HG02642 (cell line): ENCODE measurements at regions not wholly inside any gene's neighbourhood (a gene's known extent, or its start where the extent isn't known, plus 50 kb on each side); places are given as distances from the start of the nearest gene placed in this dataset.

Experiments
- ATAC-seq: cut with Tn5 transposase; IDR thresholded peaks from one replicate; pipeline ENCODE4 v1.9.1; 2021; ENCODE audit warnings: mild to moderate bottlenecking; ENCODE audit not compliant: unreplicated experiment, poor library complexity

DNA sequence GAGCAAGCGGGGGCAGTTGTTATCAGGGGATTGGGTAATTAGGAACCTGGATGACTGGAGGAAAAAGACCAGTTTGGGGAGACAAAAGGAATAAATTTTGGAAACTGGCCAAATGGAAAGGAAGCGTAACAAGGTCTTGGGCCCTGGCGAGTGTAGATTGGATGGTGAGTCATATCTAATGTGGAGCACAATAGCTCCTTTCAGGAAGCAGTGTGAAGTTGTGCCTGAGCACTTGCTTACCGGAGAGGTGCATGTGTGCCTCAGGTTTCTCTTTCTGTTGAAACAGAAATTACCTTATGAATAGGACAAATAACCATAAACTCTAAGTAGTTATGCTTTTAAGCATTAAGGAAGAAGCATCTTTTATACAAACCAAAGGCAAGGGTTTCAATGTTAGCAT is 176.4 kb downstream of the KIF4B start:
- no peak for ATAC-seq

DNA sequence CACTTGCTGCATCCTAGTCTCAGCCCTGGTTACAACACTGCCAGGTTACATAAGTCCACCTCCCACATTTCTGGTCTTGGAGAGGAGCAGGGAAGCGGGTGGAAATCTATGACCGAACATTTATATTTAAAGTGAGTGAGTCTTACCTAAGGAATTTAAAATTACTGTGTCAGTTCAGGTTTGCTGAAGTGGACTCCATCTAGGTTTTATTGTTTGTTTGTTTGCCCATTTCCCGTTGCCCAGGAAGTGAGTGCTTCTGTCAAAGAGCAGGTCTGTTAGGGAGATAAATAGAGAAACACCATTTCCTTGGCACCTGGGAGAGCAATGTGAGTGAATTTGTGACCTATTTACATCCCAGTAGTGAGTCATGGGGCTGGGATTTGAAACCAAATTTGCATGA is 179.5 kb downstream of the KIF4B start:
- ATAC-seq: no peak

DNA sequence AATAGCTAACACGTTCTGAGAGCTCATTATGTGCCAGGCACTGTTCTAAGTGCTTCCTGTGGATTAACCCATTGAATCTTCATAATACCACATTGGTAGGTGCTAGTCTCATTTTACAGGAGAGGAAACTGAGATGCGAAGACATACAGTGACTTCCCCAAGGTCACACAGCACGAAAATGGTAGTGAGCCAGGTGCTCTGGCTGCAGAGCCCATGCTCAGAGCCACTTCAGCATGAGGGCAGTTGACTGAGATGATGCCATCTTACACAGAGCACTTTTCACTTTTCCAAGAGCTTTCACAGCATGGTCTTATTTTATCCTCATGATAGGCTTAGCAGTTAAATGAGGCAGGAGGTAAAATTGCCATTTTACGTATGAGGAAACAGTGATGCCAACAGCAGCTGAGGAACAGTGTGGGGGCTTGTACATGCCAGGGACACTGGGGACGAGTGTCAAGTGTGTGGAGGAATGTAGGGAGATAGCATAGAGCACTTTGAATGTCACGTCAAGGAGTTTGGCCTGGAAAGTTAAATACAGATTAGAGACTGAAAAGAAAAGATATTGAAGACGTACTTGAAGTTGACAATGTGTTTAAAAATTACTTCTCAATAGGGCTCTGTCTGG is 180.0 kb downstream of the KIF4B start:
- ATAC-seq: no peak

DNA sequence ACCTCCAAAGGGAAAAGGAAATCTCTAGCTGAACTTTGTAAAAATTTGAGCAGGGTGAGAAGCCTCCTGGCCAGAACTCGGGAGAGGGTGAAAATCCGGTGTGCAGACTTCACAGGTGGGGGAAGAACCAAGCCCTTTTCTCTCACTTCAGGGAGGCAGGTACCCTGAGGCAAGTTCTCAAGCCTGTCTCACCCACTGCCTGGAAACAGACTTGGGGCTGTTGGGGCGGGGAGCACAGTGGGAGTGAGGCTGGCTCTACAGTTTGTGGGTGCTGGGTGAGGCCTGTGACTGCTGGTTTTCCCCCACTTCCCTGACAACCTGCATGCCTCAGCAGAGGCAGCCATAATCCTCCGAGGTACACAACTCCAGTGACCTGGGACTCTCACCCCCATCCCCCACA is 187.1 kb downstream of the KIF4B start:
- no peak for ATAC-seq

DNA sequence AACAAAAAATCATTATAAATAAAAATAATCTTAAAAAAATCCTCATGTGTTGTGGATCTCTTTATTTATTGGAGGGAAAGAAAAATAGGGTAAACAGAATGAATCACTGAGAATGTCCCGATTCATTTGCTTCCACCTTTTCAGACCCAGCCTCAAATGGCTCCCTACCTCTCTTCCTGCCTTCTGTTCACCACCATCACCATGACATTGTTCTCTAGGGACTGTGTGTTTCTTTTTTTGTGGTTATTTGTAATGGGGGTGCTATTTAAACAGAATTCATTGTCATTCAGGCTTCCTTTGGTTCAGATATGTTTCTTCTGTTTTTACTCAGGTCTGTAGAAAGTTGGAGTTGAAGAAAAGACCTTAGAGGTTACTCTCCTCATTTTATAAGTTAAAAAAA is 198.2 kb downstream of the KIF4B start:
- no peak for ATAC-seq

DNA sequence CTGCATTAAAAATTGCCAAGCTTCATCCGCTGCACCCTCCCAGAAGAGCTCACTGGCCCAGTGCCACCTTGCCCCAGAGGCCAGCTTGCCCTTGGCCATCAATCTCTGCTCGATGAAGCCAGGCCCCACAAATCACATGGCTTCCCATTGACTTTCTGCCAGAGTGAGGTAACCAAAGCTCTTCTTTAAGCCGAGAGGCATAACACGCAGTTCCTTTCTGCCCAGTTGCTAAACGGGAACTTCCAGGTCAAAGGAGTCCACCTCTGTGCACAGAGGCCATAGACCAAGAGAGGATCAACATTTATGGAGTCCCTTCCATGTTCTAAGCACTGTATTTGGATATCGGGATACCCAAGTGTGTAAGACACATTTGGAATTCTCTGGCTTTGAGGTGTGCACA is 208.8 kb downstream of the KIF4B start:
- ATAC-seq: no peak

DNA sequence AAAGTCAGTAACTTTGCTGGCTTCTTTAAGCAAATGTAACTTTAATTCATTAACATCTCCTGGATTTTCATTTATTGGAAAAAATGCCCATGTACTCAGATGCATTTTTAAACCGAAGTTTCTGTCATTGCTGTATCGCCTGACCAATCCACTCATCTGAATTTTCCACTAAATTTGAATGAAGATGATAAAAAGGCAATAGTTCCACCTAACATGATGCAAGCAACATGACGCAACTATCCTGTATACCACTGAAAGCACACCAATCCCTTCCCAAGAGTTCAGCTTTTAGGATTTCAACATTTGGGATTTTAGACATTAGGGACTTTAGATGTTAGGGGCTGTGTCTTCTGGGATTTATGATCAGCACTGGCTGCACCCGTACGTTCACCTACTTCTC is 215.6 kb downstream of the KIF4B start:
- ATAC-seq: no peak

DNA sequence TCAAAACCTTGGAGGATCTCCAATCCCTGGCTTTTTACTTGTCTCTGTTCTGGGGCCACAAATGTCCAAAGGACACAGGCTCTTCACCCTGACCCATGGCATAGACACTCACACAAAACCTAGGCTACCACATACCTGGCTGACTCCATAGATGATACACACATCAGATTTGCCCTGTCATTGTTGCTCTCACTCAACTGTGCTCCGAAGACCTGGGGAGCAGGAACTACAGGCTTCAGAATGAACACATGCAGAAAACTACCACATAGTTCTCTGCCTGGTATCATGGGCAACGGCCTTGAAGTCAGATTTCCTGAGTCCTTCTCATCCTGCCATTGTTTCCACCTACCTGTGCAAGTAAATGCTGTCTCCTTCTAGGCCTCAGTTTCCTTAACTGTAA is 226.2 kb downstream of the KIF4B start:
- ATAC-seq: no peak

DNA sequence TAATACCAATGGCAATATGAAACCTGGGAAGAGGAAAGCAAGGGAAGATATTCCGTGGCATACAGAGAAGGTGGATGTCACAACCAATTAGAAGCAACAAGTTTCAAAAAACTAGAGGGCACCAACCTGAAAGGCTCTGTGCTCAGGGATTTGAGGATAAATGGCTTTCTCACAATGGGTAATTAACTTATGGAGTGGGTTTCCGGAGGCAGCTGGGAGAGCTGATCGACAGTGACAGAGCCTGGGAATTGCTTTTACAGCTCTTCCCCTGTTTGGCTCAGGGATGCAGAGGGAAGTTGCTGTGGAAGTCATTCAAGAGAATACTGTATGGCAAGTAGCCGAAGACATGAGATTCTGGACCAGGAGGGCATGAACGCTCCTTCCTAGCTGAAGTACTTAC is 237.0 kb downstream of the KIF4B start:
- no peak for ATAC-seq

DNA sequence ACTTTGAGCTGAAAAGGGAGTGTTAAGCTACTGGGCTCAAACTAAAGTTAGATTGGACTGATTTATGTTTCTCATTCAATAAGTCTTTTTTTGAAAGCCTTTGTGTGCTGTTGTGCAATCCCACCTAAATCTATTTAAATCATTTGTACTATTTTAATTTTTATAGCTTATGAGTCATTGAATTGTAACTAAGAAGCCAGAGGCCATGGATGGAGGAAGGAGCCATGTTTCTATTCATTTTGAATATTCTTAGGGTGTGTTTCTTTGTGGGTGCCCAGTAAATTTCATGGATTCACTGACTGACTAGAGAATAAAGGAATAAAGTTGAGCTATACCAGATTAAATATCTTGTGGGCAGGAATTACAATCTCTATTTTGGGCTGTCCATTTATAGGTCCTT is 238.5 kb downstream of the KIF4B start:
- ATAC-seq: no peak

DNA sequence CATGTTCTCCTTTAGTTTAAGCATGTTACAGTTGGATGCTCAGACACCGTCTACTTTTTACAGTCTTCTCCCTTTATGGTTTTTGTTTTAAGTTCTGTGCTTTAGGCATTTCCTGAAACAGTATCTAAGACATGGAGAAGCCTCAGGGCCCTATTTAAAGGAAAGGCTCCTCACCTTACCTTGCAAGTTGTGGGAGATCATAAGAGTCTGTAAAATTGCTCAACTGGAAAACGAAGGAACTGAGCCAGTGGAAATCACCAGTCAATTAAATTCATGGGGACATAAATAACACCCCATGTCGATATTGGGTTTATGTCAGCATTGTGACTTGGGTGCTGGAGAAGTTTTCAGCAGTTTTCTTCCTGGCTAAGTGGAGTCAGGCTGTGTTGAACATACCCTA is 239.2 kb downstream of the KIF4B start:
- ATAC-seq: no peak

DNA sequence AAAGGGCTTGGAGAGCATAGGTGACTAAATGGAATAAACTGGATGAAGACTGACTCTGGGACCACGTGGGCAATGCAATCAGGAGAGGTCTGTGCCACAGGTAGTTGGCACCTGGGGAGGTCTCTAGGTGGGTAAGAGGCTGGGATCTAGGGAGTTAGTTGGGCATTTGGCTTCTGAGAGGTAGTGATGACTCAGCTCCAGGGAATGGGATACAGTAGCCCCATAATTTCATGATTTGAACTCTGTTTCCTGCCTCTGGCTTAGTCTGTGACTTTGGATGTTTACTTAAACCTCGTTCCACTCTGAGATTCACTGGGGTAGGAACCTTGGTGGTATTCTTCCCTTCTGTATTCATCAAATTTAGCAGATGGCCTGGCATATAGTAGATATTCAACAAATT is 240.8 kb downstream of the KIF4B start:
- ATAC-seq: no peak

DNA sequence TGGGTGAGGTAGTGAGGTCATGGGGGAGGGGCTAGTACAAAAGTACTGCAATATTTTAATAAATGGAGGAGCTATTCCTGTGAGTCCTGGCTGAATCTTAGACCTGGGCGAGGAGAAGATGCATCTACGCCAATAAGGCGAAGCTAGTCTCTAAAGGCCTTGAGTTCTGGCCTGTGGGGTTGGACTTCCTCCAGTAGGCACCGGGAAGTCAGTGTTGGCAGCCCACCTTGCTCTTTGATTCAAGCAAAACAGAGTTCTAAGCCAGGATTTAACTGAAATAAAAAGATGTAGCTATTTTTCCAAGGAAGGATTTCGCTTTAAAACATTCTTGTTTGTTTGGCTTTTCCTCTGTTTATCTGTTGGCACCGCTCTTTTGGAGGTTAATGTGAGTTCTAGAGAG is 244.6 kb downstream of the KIF4B start:
- ATAC-seq: no peak

DNA sequence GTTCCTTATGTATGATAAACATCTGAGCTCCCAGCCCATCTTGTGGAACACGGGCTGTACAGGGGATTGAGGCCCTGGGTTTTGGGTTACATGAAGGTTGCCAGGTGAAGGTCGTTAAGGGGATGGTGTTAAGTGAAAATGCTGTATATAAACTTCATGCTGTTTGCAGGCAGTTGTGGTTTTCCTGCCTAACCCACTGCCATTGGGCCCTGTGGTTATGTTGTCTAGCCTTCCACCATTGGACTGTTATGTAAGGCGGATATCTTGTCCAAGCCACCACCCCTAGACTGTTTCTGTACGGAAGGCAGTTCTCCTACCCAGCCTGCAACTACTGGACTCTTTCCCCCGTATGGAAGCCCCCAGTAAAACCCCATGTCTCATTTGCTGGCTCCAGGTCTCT is 246.1 kb downstream of the KIF4B start:
- ATAC-seq: no peak

DNA sequence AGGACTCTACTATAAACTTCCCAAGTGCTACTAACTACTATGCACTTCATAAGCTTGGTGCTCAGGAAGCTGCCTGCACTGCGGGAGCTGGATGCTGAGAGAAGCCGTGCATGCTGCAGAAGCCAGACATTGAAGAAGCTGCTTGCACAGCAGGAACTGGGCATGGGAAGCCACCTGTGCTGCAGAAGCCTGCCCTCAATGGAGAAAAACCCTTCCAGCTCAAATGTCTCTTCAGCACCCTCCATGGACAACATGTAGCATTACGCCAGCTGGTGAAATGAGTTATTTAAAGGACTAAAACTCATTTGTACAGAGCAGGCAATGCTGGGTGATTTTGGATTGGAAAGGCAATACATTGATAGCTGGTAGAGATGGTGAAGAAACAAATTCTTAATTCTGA is 247.2 kb downstream of the KIF4B start:
- ATAC-seq: no peak

DNA sequence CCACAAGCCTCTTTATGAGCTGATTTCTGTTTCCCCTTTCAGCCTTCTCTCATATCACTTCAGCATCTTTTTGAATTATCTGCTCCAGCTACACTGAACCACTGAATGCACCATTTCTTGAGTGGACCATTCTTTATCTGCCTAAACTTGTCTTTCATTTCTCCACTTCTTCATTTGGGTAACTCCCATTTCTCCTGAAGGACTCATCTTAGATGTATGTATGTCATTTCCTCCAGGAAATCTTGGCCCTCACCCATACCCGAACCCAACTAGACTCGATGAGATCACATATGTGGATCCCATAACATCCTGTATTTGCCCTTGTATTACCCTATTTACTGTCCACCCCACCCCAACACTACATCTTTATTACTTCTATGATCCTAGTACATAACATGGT is 249.8 kb downstream of the KIF4B start:
- ATAC-seq: no peak

DNA sequence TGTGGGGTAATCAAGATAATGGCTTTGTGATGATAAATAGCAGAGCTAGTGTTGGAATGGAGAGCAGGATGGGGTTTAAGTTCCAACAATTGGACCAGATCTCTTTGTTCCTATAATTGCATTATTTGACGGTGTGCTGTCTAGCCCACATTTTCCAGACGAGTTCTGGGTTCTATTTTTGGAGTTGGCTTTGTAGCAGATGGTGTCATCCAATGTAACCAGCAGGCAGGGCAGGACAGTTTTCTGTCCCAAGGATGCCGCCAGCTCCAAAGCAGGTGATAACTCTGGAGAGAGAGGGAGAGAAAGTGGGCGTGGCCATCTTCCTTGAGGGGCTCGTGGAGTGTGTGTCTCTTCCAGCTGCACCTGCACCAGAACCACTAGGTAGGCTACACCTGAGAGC is 251.3 kb downstream of the KIF4B start:
- ATAC-seq: no peak

DNA sequence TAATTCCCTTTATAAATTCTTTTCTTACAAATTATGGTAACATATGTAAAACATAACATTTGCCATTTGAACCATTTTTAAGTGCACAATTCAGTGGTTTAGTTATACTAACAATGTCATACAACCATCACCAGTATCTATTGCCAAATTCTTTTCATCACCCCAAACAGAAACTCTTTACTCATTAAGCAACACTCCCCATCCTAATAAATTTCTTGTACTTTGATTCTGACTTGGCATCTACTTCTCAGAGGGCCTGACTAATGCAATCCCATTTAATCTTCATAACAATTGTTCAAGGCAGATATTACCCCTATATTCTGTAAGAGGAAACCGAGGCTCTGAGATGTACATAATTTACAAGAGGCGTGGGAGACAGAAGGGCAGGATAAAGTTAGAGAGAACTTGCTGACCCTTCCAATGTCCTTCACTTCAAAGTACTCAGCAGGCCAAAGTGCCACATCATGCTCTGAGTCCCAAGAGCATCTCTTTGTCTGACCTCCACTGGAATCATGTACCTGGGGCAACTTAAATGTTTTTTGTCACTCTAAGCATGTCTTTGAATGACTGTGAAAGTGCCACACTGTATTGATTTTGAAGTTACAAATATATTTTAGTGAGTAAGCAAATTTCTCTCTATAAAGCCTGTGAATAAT is 255.3 kb downstream of the KIF4B start:
- ATAC-seq: no peak

DNA sequence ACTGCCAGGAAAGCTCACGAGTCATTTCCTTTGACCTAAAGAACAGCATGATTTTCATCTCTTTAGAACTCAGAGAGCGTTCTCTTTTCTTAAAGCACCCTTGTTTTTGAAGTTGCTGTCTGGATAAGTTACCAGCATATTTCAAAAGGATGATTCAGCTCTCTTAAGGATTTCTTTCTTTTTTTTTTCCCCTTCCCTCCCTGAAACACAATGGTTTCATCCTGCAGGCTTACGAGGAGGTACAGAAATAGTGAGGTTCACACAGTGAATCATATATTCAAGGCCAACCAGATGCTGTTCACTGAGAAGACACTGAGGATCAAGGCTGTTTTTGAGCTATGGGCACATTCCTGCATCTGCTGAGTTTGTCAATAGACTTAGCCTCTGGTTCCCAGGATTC is 257.2 kb downstream of the KIF4B start:
- no peak for ATAC-seq

DNA sequence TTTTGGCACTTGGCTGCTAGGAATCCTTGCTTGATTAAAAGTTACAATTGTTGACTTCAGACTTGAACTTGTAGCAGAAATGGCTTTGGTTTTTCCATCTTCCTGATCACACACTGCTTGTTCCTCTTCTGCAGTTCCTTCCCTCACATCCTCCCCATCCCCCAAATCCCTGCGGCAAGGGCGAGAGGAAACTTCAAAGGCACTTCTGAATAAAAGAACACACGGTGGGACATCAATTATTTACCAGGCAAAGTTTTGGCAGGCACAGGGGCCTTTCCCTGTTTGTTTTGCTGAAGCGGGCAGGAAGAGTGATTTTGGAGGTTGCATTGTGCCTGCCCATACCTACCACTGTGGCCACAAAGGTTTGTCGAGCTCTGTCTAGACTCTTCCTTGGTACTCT is 260.9 kb downstream of the KIF4B start:
- no peak for ATAC-seq

DNA sequence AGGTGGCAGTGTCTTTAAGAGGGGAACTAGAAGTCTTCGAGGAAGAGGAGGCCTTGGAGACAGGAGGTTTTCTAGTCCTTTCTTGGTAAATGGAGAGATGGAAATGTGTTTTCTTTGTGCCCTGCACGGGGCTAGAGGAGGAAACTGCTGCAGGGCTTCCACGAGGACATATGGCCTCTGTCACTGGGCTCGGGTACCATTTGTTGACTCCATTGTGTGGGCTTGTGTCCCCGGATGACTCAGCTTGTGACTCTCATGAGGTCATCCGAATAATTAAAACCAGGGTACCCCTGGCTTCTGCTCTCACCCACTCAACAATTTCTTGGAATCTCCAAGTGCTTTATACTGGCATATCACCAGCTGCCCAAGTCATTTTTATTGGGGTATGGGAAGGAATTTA is 261.7 kb downstream of the KIF4B start:
- no peak for ATAC-seq

DNA sequence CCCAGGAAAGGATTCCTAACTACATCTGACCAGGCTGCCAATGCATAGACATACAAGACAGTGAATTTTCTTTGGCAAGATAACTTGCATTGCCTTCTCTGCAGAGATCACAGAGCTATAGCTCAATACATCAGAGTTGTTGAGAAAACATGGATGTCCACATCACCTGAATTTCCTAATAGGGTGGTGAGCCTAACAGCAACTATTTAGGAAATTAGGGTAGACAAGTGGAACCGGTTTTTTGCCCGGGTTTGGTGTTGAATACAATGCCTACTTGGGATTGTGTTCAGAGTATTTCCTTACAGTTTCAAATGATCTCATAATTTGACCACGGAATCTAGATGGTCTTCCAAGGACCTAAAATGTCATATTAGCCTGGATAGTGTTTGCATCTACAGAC is 262.7 kb downstream of the KIF4B start:
- no peak for ATAC-seq

DNA sequence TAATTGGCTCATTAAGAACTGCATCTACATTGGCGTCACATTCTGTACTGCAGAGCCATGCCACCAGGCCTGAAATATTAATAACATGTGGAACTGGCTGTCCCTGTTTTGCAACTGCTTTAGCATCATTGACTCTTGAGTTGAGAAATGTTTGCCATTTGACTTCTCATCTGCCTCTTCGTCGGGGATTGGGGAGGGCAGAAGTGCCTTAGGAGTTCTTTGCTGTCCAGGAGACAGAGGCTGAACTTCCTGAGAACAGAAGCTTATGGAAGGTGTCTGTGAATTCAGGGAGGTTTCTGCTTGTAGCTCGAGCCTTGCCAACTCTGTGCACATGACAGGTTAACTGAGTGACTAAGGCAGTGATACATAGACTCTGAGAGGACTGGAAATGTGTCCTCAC is 265.0 kb downstream of the KIF4B start:
- no peak for ATAC-seq
